ENCODE measurements at regions not wholly inside any gene's neighbourhood (a gene's known extent, or its start where the extent isn't known, plus 50 kb on each side); places are given as distances from the start of the nearest gene placed in this dataset.

- TF ChIP-seq, protein P1, sequence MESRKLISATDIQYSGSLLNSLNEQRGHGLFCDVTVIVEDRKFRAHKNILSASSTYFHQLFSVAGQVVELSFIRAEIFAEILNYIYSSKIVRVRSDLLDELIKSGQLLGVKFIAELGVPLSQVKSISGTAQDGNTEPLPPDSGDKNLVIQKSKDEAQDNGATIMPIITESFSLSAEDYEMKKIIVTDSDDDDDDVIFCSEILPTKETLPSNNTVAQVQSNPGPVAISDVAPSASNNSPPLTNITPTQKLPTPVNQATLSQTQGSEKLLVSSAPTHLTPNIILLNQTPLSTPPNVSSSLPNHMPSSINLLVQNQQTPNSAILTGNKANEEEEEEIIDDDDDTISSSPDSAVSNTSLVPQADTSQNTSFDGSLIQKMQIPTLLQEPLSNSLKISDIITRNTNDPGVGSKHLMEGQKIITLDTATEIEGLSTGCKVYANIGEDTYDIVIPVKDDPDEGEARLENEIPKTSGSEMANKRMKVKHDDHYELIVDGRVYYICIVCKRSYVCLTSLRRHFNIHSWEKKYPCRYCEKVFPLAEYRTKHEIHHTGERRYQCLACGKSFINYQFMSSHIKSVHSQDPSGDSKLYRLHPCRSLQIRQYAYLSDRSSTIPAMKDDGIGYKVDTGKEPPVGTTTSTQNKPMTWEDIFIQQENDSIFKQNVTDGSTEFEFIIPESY (IDR thresholded peaks at IDR 0.05), result no peak
- TF ChIP-seq HDGF (IDR thresholded peaks at IDR 0.05), result no peak
- TF ChIP-seq EP300 (IDR thresholded peaks at IDR 0.05; ENCODE audit: borderline replicate concordance in 1 of 2, control insufficient read depth in 1 of 2, low read depth in 2 of 2, low read length in 2 of 2), result no peak
These were observed 381.3 kb downstream of the GPD2 start (continued) for GRCh38 chr2:156817430-156817829.

DNA sequence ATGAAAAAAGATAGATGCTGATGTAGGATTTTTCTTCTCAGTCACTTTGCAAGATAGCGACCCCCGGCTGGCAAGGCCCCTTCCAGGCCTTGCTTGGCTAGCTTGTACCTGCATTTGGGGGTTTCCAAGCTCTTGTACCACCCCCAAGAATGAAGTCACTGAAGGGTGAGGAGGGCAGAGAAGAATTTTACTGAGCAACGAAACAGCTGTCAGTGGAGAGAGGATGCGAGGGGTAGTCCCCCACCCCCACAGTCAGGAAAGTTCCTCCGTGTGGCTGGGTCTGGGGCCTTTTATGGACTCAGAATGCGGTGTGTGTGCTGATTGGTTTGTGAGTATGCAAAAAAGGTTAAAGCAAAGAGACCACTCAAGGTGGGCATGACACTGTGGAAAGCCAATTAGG, 382.0 kb downstream of the GPD2 start:
- Histone ChIP-seq H3K4me3 (no peak overlapping the region), H4K20me1 (ENCODE audit: control insufficient read depth, insufficient read depth) (no peaks in the 10 kb centered on the region), H3K4me2 (ENCODE audit: control insufficient read depth, insufficient read depth) (no peak overlapping the region), H3K27ac (ENCODE audit: control insufficient read depth, insufficient read depth) (no peak overlapping the region), H3K36me3 (ENCODE audit: control insufficient read depth in 2 of 2, insufficient read depth in 2 of 2, low read length in 1 of 2) (no peaks in the 10 kb centered on the region), H3K9me3 (replicated peaks; ENCODE audit: control insufficient read depth, insufficient read depth, low read length) (no peaks in the 10 kb centered on the region), H3K4me1 (ENCODE audit: control insufficient read depth, insufficient read depth, low read length) (no peaks in the 10 kb centered on the region), H2AFZ (ENCODE audit: control insufficient read depth, low read depth, low read length) (no peak overlapping the region), H3K79me2 (ENCODE audit: control insufficient read depth, insufficient read depth, low read length) (no peaks in the 10 kb centered on the region), H3K27me3 (replicated peaks in 1 of 2; ENCODE audit: control insufficient read depth in 2 of 2, insufficient read depth in 2 of 2, low read length in 1 of 2) (no peaks in the 10 kb centered on the region), H3K9ac (ENCODE audit: control insufficient read depth, insufficient read depth, low read length) (no peak overlapping the region)
- ATAC-seq (no peak), DNase-seq (ENCODE audit: low read depth, low spot score) (no peak), FAIRE-seq (no peak)
- intact Hi-C loops (cut with micrococcal nuclease; ENCODE audit: unreplicated experiment) (no loop called here), in situ Hi-C loops (cut with MboI) (no loop called here)
- no TSS peak for BruUV-seq (replicated peaks)
- ChIA-PET SMC1A (ENCODE audit: uncharacterized antibody, unreplicated experiment) (interaction anchor here (1.2 kb wide), 1 partner anchor 16 kb away, joined by 3 read pairs; no protein-coding TSS in a partner anchor), RAD21 (ENCODE audit: unreplicated experiment) (no interaction called here), POLR2A (no interaction called here), CTCF (interaction anchor here (0.7 to 1.2 kb wide), 2 partner anchors 20 to 188 kb away, joined by 3 read pairs; no protein-coding TSS in a partner anchor)
- WGBS (ENCODE audit: insufficient coverage, insufficient replicate concordance, low lambda C conversion rate, missing lambda C conversion rate), result 17% methylated on average over 6 of the region's 6 CpGs
- TF ChIP-seq STAT1 (conservative IDR thresholded peaks at IDR 0.05), result no peak
- no peak for TF ChIP-seq TBL1XR1 (IDR thresholded peaks at IDR 0.05; ENCODE audit: low read depth, low read length)
- TF ChIP-seq NR2F1 (conservative IDR thresholded peaks at IDR 0.05), result no peak
- no peak for TF ChIP-seq ATF7 (IDR thresholded peaks at IDR 0.05; ENCODE audit: low read depth)
- no peak for TF ChIP-seq SMC3 (IDR thresholded peaks at IDR 0.05; ENCODE audit: borderline replicate concordance, low read length)
- TF ChIP-seq, protein P2, sequence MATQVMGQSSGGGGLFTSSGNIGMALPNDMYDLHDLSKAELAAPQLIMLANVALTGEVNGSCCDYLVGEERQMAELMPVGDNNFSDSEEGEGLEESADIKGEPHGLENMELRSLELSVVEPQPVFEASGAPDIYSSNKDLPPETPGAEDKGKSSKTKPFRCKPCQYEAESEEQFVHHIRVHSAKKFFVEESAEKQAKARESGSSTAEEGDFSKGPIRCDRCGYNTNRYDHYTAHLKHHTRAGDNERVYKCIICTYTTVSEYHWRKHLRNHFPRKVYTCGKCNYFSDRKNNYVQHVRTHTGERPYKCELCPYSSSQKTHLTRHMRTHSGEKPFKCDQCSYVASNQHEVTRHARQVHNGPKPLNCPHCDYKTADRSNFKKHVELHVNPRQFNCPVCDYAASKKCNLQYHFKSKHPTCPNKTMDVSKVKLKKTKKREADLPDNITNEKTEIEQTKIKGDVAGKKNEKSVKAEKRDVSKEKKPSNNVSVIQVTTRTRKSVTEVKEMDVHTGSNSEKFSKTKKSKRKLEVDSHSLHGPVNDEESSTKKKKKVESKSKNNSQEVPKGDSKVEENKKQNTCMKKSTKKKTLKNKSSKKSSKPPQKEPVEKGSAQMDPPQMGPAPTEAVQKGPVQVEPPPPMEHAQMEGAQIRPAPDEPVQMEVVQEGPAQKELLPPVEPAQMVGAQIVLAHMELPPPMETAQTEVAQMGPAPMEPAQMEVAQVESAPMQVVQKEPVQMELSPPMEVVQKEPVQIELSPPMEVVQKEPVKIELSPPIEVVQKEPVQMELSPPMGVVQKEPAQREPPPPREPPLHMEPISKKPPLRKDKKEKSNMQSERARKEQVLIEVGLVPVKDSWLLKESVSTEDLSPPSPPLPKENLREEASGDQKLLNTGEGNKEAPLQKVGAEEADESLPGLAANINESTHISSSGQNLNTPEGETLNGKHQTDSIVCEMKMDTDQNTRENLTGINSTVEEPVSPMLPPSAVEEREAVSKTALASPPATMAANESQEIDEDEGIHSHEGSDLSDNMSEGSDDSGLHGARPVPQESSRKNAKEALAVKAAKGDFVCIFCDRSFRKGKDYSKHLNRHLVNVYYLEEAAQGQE (IDR thresholded peaks at IDR 0.05; ENCODE audit: low read depth, low read length), result no peak
- TF ChIP-seq STAT3 (IDR thresholded peaks at IDR 0.05; ENCODE audit: low read depth, low read length), result no peak
- TF ChIP-seq MEF2B (IDR thresholded peaks at IDR 0.05; ENCODE audit: partially characterized antibody, poor library complexity, severe bottlenecking), result no peak
- no peak for TF ChIP-seq TARDBP (IDR thresholded peaks at IDR 0.05; ENCODE audit: borderline replicate concordance)
- TF ChIP-seq ZNF384 (IDR thresholded peaks at IDR 0.05; ENCODE audit: borderline replicate concordance, low read depth, low read length), result no peak
- no peak for TF ChIP-seq ZNF207 (IDR thresholded peaks at IDR 0.05; ENCODE audit: borderline replicate concordance)
